ENCODE measurements at regions not wholly inside any gene's neighbourhood (a gene's known extent, or its start where the extent isn't known, plus 50 kb on each side); places are given as distances from the start of the nearest gene placed in this dataset.

GRCh38 chr2:185891403-185891802 lies 152.8 kb downstream of the FSIP2 start:
- DNase-seq (ENCODE audit: low spot score) (no peak), ATAC-seq (no peak)
- no peaks in the 10 kb centered on the region for H3K36me3 Mint-ChIP-seq
- H3K9me3 Mint-ChIP-seq: peaks cover 2% of the 10 kb centered on the region
- no peaks in the 10 kb centered on the region for H3K27me3 Mint-ChIP-seq
- no peaks in the 10 kb centered on the region for H3K4me1 Mint-ChIP-seq (ENCODE audit: low read depth in 2 of 2)
- H3K4me3 Mint-ChIP-seq: no peak overlapping the region
- no peak overlapping the region for H3K27ac Mint-ChIP-seq

- Mint-ChIP-seq H3K4me3 (no peak overlapping the region), H3K27ac (no peak overlapping the region), H3K9me3 (peaks cover 2% of the 10 kb centered on the region), H3K4me1 (ENCODE audit: low read depth in 2 of 2) (no peaks in the 10 kb centered on the region), H3K27me3 (no peaks in the 10 kb centered on the region), H3K36me3 (no peaks in the 10 kb centered on the region)
- DNase-seq (ENCODE audit: low spot score) (no peak), ATAC-seq (no peak)
Measured at GRCh38 chr2:185891804-185892411, 153.3 kb downstream of the FSIP2 start.

GRCh38 chr2:185892484-185892883 lies 153.9 kb downstream of the FSIP2 start:
- Mint-ChIP-seq H3K4me1 (ENCODE audit: low read depth in 2 of 2) (no peaks in the 10 kb centered on the region), H3K9me3 (peaks cover 2% of the 10 kb centered on the region), H3K36me3 (no peaks in the 10 kb centered on the region), H3K27me3 (no peaks in the 10 kb centered on the region), H3K27ac (no peak overlapping the region), H3K4me3 (no peak overlapping the region)
- no peak for DNase-seq (ENCODE audit: low spot score)
- no peak for ATAC-seq

GRCh38 chr2:185894223-185894622 lies 155.6 kb downstream of the FSIP2 start:
- Mint-ChIP-seq H3K4me1 (ENCODE audit: low read depth in 2 of 2) (no peaks in the 10 kb centered on the region), H3K27ac (no peak overlapping the region), H3K9me3 (peaks cover 2% of the 10 kb centered on the region), H3K36me3 (no peaks in the 10 kb centered on the region), H3K4me3 (no peak overlapping the region), H3K27me3 (no peaks in the 10 kb centered on the region)
- DNase-seq (ENCODE audit: low spot score) (no peak), ATAC-seq (no peak)

GRCh38 chr2:185895828-185896693 lies 157.5 kb downstream of the FSIP2 start:
- Mint-ChIP-seq H3K27ac (no peak overlapping the region), H3K4me3 (no peak overlapping the region), H3K4me1 (ENCODE audit: low read depth in 2 of 2) (no peaks in the 10 kb centered on the region), H3K9me3 (peaks cover 11% of the 10 kb centered on the region), H3K27me3 (no peaks in the 10 kb centered on the region), H3K36me3 (no peaks in the 10 kb centered on the region)
- DNase-seq (ENCODE audit: low spot score): no peak
- ATAC-seq: no peak

- H3K4me1 Mint-ChIP-seq (ENCODE audit: low read depth in 2 of 2): no peaks in the 10 kb centered on the region
- no peaks in the 10 kb centered on the region for H3K27me3 Mint-ChIP-seq
- DNase-seq (ENCODE audit: low spot score) (no peak), ATAC-seq (no peak)
- H3K4me3 Mint-ChIP-seq: no peak overlapping the region
- H3K36me3 Mint-ChIP-seq: no peaks in the 10 kb centered on the region
- H3K27ac Mint-ChIP-seq: no peak overlapping the region
- H3K9me3 Mint-ChIP-seq: peaks cover 11% of the 10 kb centered on the region
Measured at GRCh38 chr2:185899366-185899765, 160.8 kb downstream of the FSIP2 start.

GRCh38 chr2:185919155-185919554 lies 180.6 kb downstream of the FSIP2 start:
- Mint-ChIP-seq H3K36me3 (peaks cover 4% of the 10 kb centered on the region), H3K9me3 (peaks cover 17% of the 10 kb centered on the region), H3K4me3 (no peak overlapping the region), H3K27ac (no peak overlapping the region), H3K4me1 (ENCODE audit: low read depth in 2 of 2) (no peaks in the 10 kb centered on the region), H3K27me3 (no peaks in the 10 kb centered on the region)
- ATAC-seq (no peak), DNase-seq (ENCODE audit: low spot score) (no peak)

GRCh38 chr2:185921048-185921756 lies 182.6 kb downstream of the FSIP2 start:
- Mint-ChIP-seq H3K9me3 (peaks cover 12% of the 10 kb centered on the region), H3K36me3 (peaks cover 4% of the 10 kb centered on the region), H3K27me3 (no peaks in the 10 kb centered on the region), H3K4me1 (ENCODE audit: low read depth in 2 of 2) (no peaks in the 10 kb centered on the region), H3K4me3 (no peak overlapping the region), H3K27ac (no peak overlapping the region)
- ATAC-seq (no peak), DNase-seq (ENCODE audit: low spot score) (no peak)

- no peak for ATAC-seq
- H3K9me3 Mint-ChIP-seq: peaks cover 9% of the 10 kb centered on the region
- no peak overlapping the region for H3K4me3 Mint-ChIP-seq
- H3K27ac Mint-ChIP-seq: no peak overlapping the region
- no peaks in the 10 kb centered on the region for H3K27me3 Mint-ChIP-seq
- DNase-seq (ENCODE audit: low spot score): no peak
- peaks cover 5% of the 10 kb centered on the region for H3K36me3 Mint-ChIP-seq
- no peaks in the 10 kb centered on the region for H3K4me1 Mint-ChIP-seq (ENCODE audit: low read depth in 2 of 2)
Measured at GRCh38 chr2:185934232-185934631, 195.6 kb downstream of the FSIP2 start.

- H3K27me3 Mint-ChIP-seq: no peaks in the 10 kb centered on the region
- peaks cover 12% of the 10 kb centered on the region for H3K9me3 Mint-ChIP-seq
- no peak for DNase-seq (ENCODE audit: low spot score)
- H3K27ac Mint-ChIP-seq: no peak overlapping the region
- H3K4me1 Mint-ChIP-seq (ENCODE audit: low read depth in 2 of 2): no peaks in the 10 kb centered on the region
- ATAC-seq: no peak
- H3K4me3 Mint-ChIP-seq: no peak overlapping the region
- H3K36me3 Mint-ChIP-seq: peaks cover 11% of the 10 kb centered on the region
Measured at GRCh38 chr2:185939858-185940257, 201.3 kb downstream of the FSIP2 start.

GRCh38 chr2:185942855-185943254 lies 204.3 kb downstream of the FSIP2 start:
- Mint-ChIP-seq H3K36me3 (peaks cover 11% of the 10 kb centered on the region), H3K4me3 (no peak overlapping the region), H3K9me3 (peaks cover 16% of the 10 kb centered on the region), H3K27me3 (no peaks in the 10 kb centered on the region), H3K27ac (no peak overlapping the region), H3K4me1 (ENCODE audit: low read depth in 2 of 2) (no peaks in the 10 kb centered on the region)
- DNase-seq (ENCODE audit: low spot score) (no peak), ATAC-seq (no peak)

GRCh38 chr2:185947722-185948121 lies 209.1 kb downstream of the FSIP2 start:
- Mint-ChIP-seq H3K36me3 (no peaks in the 10 kb centered on the region), H3K9me3 (peaks cover 8% of the 10 kb centered on the region), H3K4me1 (ENCODE audit: low read depth in 2 of 2) (no peaks in the 10 kb centered on the region), H3K27ac (no peak overlapping the region), H3K27me3 (no peaks in the 10 kb centered on the region), H3K4me3 (no peak overlapping the region)
- DNase-seq (ENCODE audit: low spot score): no peak
- no peak for ATAC-seq

GRCh38 chr2:185952100-185952499 lies 213.5 kb downstream of the FSIP2 start:
- H3K27me3 Mint-ChIP-seq: no peaks in the 10 kb centered on the region
- H3K36me3 Mint-ChIP-seq: no peaks in the 10 kb centered on the region
- no peaks in the 10 kb centered on the region for H3K4me1 Mint-ChIP-seq (ENCODE audit: low read depth in 2 of 2)
- H3K4me3 Mint-ChIP-seq: no peak overlapping the region
- H3K27ac Mint-ChIP-seq: no peak overlapping the region
- no peak for ATAC-seq
- DNase-seq (ENCODE audit: low spot score): no peak
- peaks cover 3% of the 10 kb centered on the region for H3K9me3 Mint-ChIP-seq

GRCh38 chr2:185954389-185954788 lies 215.8 kb downstream of the FSIP2 start:
- H3K9me3 Mint-ChIP-seq: peaks cover 13% of the 10 kb centered on the region
- DNase-seq (ENCODE audit: low spot score) (no peak), ATAC-seq (no peak)
- H3K27me3 Mint-ChIP-seq: no peaks in the 10 kb centered on the region
- no peaks in the 10 kb centered on the region for H3K4me1 Mint-ChIP-seq (ENCODE audit: low read depth in 2 of 2)
- no peaks in the 10 kb centered on the region for H3K36me3 Mint-ChIP-seq
- H3K4me3 Mint-ChIP-seq: no peak overlapping the region
- no peak overlapping the region for H3K27ac Mint-ChIP-seq
